OCI-LY3 (cell line): ENCODE measurements at regions not wholly inside any gene's neighbourhood (a gene's known extent, or its start where the extent isn't known, plus 50 kb on each side); places are given as distances from the start of the nearest gene placed in this dataset.

Experiments used
- H2AFZ ChIP-seq: fragments of 200-600, 300-600 bp; shearing (Covaris generic); 2 replicates; pipeline ENCODE4 v1.6.0; 2014; ENCODE audit warnings: antibody characterized with exemption, low read depth, low read length
- H3K27ac ChIP-seq: fragments of 200-600, 300-600 bp; sonication (generic); 2 replicates; pipeline ENCODE4 v1.5.1; 2014; ENCODE audit warnings: mild to moderate bottlenecking, low read length, moderate library complexity, mixed read lengths
- H3K27me3 ChIP-seq: fragments of 200-600, 300-600 bp; sonication (generic); 2 replicates; pipeline ENCODE4 v1.6.1; 2014; ENCODE audit warnings: low read depth, low read length, mixed read lengths
- H3K36me3 ChIP-seq: fragments of 200-600, 300-600 bp; sonication (generic); replicated peaks from 2 replicates; pipeline ENCODE3; 2014; ENCODE audit warnings: low read depth, low read length, mixed read lengths
- H3K4me1 ChIP-seq: fragments of 300-600, 200-600 bp; sonication (generic); 2 replicates; pipeline ENCODE4 v1.6.1; 2014; ENCODE audit warnings: low read length, mixed read lengths
- H3K4me2 ChIP-seq: fragments of 200-600, 300-600 bp; sonication (generic); 2 replicates; pipeline ENCODE4 v1.6.1; 2014; ENCODE audit warnings: low read length, mixed read lengths
- H3K4me3 ChIP-seq: fragments of 300-600, 200-600 bp; sonication (generic); 2 replicates; pipeline ENCODE4 v1.5.1; 2014; ENCODE audit warnings: antibody characterized with exemption, mild to moderate bottlenecking, low read length, moderate library complexity
- H3K79me2 ChIP-seq: fragments of 300-600, 200-600 bp; shearing (Covaris generic); 2 replicates; pipeline ENCODE4 v1.6.1; 2014; ENCODE audit warnings: mild to moderate bottlenecking, low read length, mixed read lengths
- H3K9ac ChIP-seq: fragments of 300-600, 200-600 bp; shearing (Covaris generic); 2 replicates; pipeline ENCODE4 v1.6.0; 2014; ENCODE audit warnings: mild to moderate bottlenecking, low read length, moderate library complexity
- H3K9me3 ChIP-seq: fragments of 200-600, 300-600 bp; shearing (Covaris generic); 2 replicates; pipeline ENCODE4 v1.6.1; 2014; ENCODE audit warnings: low read length, mixed read lengths; ENCODE audit not compliant: insufficient read depth
- H4K20me1 ChIP-seq: fragments of 200-600, 300-600 bp; sonication (generic); 2 replicates; pipeline ENCODE4 v1.6.1; 2016; ENCODE audit warnings: low read length, mixed read lengths; ENCODE audit not compliant: insufficient read depth
- CTCF ChIP-seq: fragments of 200-600, 300-600 bp; sonication (generic); IDR thresholded peaks from 2 replicates; pipeline ENCODE4 v1.5.1; 2014; ENCODE audit warnings: antibody characterized with exemption, low read length, low read depth
- EZH2phosphoT487 ChIP-seq: fragments of 200-600 bp; shearing (Covaris generic); IDR thresholded peaks from 2 replicates; pipeline ENCODE4 v1.6.1; 2018; ENCODE audit warnings: antibody characterized with exemption, mixed run types, low read depth

- H3K4me2 ChIP-seq, result no peak overlapping the region
- H4K20me1 ChIP-seq, result no peaks in the 10 kb centered on the region
- no peak overlapping the region for H3K4me3 ChIP-seq
- no peak for TF ChIP-seq EZH2phosphoT487
- TF ChIP-seq CTCF, result no peak
- H3K27me3 ChIP-seq, result no peaks in the 10 kb centered on the region
- H3K9ac ChIP-seq, result no peak overlapping the region
- H3K4me1 ChIP-seq, result peaks cover 13% of the 10 kb centered on the region
- no peaks in the 10 kb centered on the region for H3K36me3 ChIP-seq
- H2AFZ ChIP-seq, result no peak overlapping the region
- H3K9me3 ChIP-seq, result no peaks in the 10 kb centered on the region
- no peak overlapping the region for H3K27ac ChIP-seq
- H3K79me2 ChIP-seq, result no peaks in the 10 kb centered on the region
These were observed 106.6 kb downstream of the PALM2AKAP2 start for GRCh38 chr9:109886617-109887016.

- no peak overlapping the region for H2AFZ ChIP-seq
- H3K36me3 ChIP-seq, result no peaks in the 10 kb centered on the region
- no peaks in the 10 kb centered on the region for H3K9me3 ChIP-seq
- H3K4me1 ChIP-seq, result peaks cover 13% of the 10 kb centered on the region
- no peak overlapping the region for H3K4me2 ChIP-seq
- no peaks in the 10 kb centered on the region; the same call in 1 of the 2 replicates for H3K27me3 ChIP-seq
- H4K20me1 ChIP-seq, result no peaks in the 10 kb centered on the region
- H3K27ac ChIP-seq, result no peak overlapping the region
- no peak for TF ChIP-seq EZH2phosphoT487
- no peak for TF ChIP-seq CTCF
- H3K9ac ChIP-seq, result no peak overlapping the region
- no peak overlapping the region for H3K4me3 ChIP-seq
- H3K79me2 ChIP-seq, result no peaks in the 10 kb centered on the region
These were observed 107.1 kb downstream of the PALM2AKAP2 start for GRCh38 chr9:109887079-109887478.

GRCh38 chr9:109888695-109889094, 108.7 kb downstream of the PALM2AKAP2 start:
- Histone ChIP-seq H4K20me1 (no peaks in the 10 kb centered on the region), H3K27me3 (no peaks in the 10 kb centered on the region; the same call in 1 of the 2 replicates), H3K9ac (no peak overlapping the region), H3K36me3 (no peaks in the 10 kb centered on the region), H3K9me3 (no peaks in the 10 kb centered on the region), H3K4me2 (no peak overlapping the region), H2AFZ (no peak overlapping the region), H3K4me1 (peaks cover 13% of the 10 kb centered on the region), H3K4me3 (no peak overlapping the region), H3K27ac (no peak overlapping the region), H3K79me2 (no peaks in the 10 kb centered on the region)
- TF ChIP-seq CTCF, result no peak
- no peak for TF ChIP-seq EZH2phosphoT487

- Histone ChIP-seq H4K20me1 (no peaks in the 10 kb centered on the region), H3K4me2 (no peak overlapping the region), H3K27ac (no peak overlapping the region), H3K27me3 (no peaks in the 10 kb centered on the region; the same call in 1 of the 2 replicates), H3K4me3 (no peak overlapping the region), H3K36me3 (no peaks in the 10 kb centered on the region), H3K9ac (no peak overlapping the region), H3K9me3 (no peaks in the 10 kb centered on the region), H3K79me2 (no peaks in the 10 kb centered on the region), H3K4me1 (peaks cover 14% of the 10 kb centered on the region), H2AFZ (no peak overlapping the region)
- TF ChIP-seq CTCF, result no peak
- no peak for TF ChIP-seq EZH2phosphoT487
These were observed 109.5 kb downstream of the PALM2AKAP2 start for GRCh38 chr9:109889456-109889855.
